H1 (cell line): ENCODE measurements at regions not wholly inside any gene's neighbourhood (a gene's known extent, or its start where the extent isn't known, plus 50 kb on each side); places are given as distances from the start of the nearest gene placed in this dataset.

Experiments used
- CTCF ChIA-PET: fragments of 300-600 bp; sonication (Branson Sonifier 250); formaldehyde crosslinking; loops from one replicate; lab custom pipeline; 2021; ENCODE audit not compliant: partially characterized antibody; lab: Charles Lee
- POLR2A ChIA-PET: fragments of 300-600 bp; sonication (Branson Sonifier 250); formaldehyde crosslinking; loops from one replicate; lab custom pipeline; 2021; ENCODE audit warnings: inconsistent platforms; ENCODE audit not compliant: partially characterized antibody; lab: Charles Lee
- DNase-seq, 2 experiments: peaks; one replicate each; pipeline versions ENCODE4 v3.0.0 to v3.0.0-alpha.2; 2010 to 2022; ENCODE audit warnings: low spot score in 2 of 2, low read depth in 1 of 2, mixed read lengths in 1 of 2
- FAIRE-seq: peaks from 2 replicates; lab custom pipeline; 2011; peaks lifted over from hg19 to GRCh38; lab: Jason Lieb, UNC
- H2AFZ ChIP-seq: 2 replicates; pipeline ENCODE4 v1.8.1; 2012; ENCODE audit warnings: low read length, inconsistent platforms
- H2AK5ac ChIP-seq: 2 replicates; pipeline ENCODE4 v1.6.1; 2013; ENCODE audit warnings: low read depth, low read length
- H2BK120ac ChIP-seq: replicated peaks from 2 replicates; pipeline ENCODE3; 2013; ENCODE audit warnings: low read depth, low read length, inconsistent platforms
- H2BK12ac ChIP-seq: 2 replicates; pipeline ENCODE4 v1.6.1; 2013; ENCODE audit warnings: low read depth, low read length
- H2BK15ac ChIP-seq: 2 replicates; pipeline ENCODE4 v1.6.1; 2013; ENCODE audit warnings: low read length
- H2BK20ac ChIP-seq: 2 replicates; pipeline ENCODE4 v1.6.1; 2013; ENCODE audit warnings: low read length
- H2BK5ac ChIP-seq: 2 replicates; pipeline ENCODE4 v1.6.1; 2013; ENCODE audit warnings: low read depth, low read length
- H3K14ac ChIP-seq: 2 replicates; pipeline ENCODE4 v1.6.1; 2013; ENCODE audit warnings: inconsistent platforms; ENCODE audit not compliant: insufficient read length
- H3K18ac ChIP-seq: 2 replicates; pipeline ENCODE4 v1.6.1; 2013; ENCODE audit warnings: low read length; ENCODE audit errors: extremely low read depth
- H3K23ac ChIP-seq: 2 replicates; pipeline ENCODE4 v1.6.1; 2013; ENCODE audit warnings: inconsistent platforms; ENCODE audit not compliant: insufficient read length
- H3K23me2 ChIP-seq: 2 replicates; pipeline ENCODE4 v1.6.1; 2013; ENCODE audit warnings: low read depth, low read length
- H3K27ac ChIP-seq: 2 replicates; pipeline ENCODE4 v1.6.1; 2011; ENCODE audit warnings: low read depth, low read length, inconsistent platforms
- H3K27me3 ChIP-seq, 4 experiments: replicated peaks in 1 of 4; 1 replicate in 1 of 4; 2 replicates in 3 of 4; pipeline versions ENCODE4 v1.6.1 to v1.8.1; 2011 to 2013; ENCODE audit warnings: low read length in 3 of 4, mild to moderate bottlenecking in 3 of 4, inconsistent platforms in 2 of 4, mixed read lengths in 2 of 4, moderate library complexity in 1 of 4; ENCODE audit not compliant: control insufficient read depth in 3 of 4, insufficient read depth in 3 of 4; ENCODE audit errors: extremely low read depth in 1 of 4
- H3K36me3 ChIP-seq, 4 experiments: 2 replicates each; pipeline versions ENCODE4 v1.6.1 to v1.8.1; 2011 to 2013; ENCODE audit warnings: mild to moderate bottlenecking in 4 of 4, low read length in 3 of 4, moderate library complexity in 2 of 4, control low read depth in 1 of 4, inconsistent platforms in 1 of 4; ENCODE audit not compliant: insufficient read depth in 4 of 4, control insufficient read depth in 2 of 4
- H3K4ac ChIP-seq: replicated peaks from 2 replicates; pipeline ENCODE3; 2013; ENCODE audit warnings: low read length, low read depth, mixed read lengths, inconsistent platforms; ENCODE audit not compliant: insufficient read length
- H3K4me1 ChIP-seq, 4 experiments: replicated peaks in 1 of 4; 1 replicate in 1 of 4; 2 replicates in 3 of 4; pipeline versions ENCODE4 v1.6.1 to v1.8.1; 2011 to 2013; ENCODE audit warnings: low read length in 3 of 4, inconsistent platforms in 2 of 4, mixed read lengths in 1 of 4; ENCODE audit not compliant: insufficient read depth in 4 of 4, control insufficient read depth in 3 of 4
- H3K4me2 ChIP-seq, 2 experiments: 2 replicates each; pipeline versions ENCODE4 v1.6.1 to v1.8.1; 2011 to 2013; ENCODE audit warnings: low read depth in 2 of 2, low read length in 2 of 2, control low read depth in 1 of 2, inconsistent platforms in 1 of 2, mild to moderate bottlenecking in 1 of 2; ENCODE audit not compliant: insufficient read depth in 1 of 2
- H3K4me3 ChIP-seq, 4 experiments: fragments of 200-600, 300-600 bp in 1 of 4; sonication (generic), shearing (Covaris generic), sonication (Bioruptor Twin) in 1 of 4; 2 replicates each; pipeline versions ENCODE4 v1.5.1 to v1.8.1; 2011 to 2016; ENCODE audit warnings: low read length in 4 of 4, low read depth in 3 of 4, control low read depth in 2 of 4, inconsistent platforms in 2 of 4, mild to moderate bottlenecking in 2 of 4, mixed read lengths in 1 of 4, moderate library complexity in 1 of 4; ENCODE audit not compliant: insufficient read depth in 2 of 4; ENCODE audit errors: extremely low read depth in 1 of 4
- H3K56ac ChIP-seq: replicated peaks from 2 replicates; pipeline ENCODE3; 2013; ENCODE audit warnings: low read depth, mild to moderate bottlenecking, mixed read lengths, low read length, inconsistent platforms; ENCODE audit not compliant: insufficient read length
- H3K79me1 ChIP-seq: 2 replicates; pipeline ENCODE4 v1.6.1; 2013; ENCODE audit warnings: low read depth, low read length, control low read depth
- H3K79me2 ChIP-seq, 2 experiments: 2 replicates each; pipeline versions ENCODE4 v1.6.1 to v1.8.1; 2012 to 2013; ENCODE audit warnings: low read length in 2 of 2, mild to moderate bottlenecking in 2 of 2, inconsistent platforms in 1 of 2; ENCODE audit not compliant: insufficient read depth in 2 of 2, control insufficient read depth in 1 of 2
- H3K9ac ChIP-seq, 4 experiments: replicated peaks in 1 of 4; 1 replicate in 1 of 4; 2 replicates in 3 of 4; pipeline versions ENCODE4 v1.6.1 to v1.8.1; 2011 to 2013; ENCODE audit warnings: low read depth in 3 of 4, low read length in 3 of 4, control low read depth in 2 of 4, mild to moderate bottlenecking in 2 of 4, moderate library complexity in 2 of 4, inconsistent platforms in 1 of 4; ENCODE audit errors: extremely low read depth in 1 of 4
- H3K9me3 ChIP-seq, 2 experiments: 2 replicates each; pipeline versions ENCODE4 v1.6.1 to v1.8.1; 2012 to 2013; ENCODE audit warnings: mild to moderate bottlenecking in 2 of 2, moderate library complexity in 2 of 2, control low read depth in 1 of 2, inconsistent platforms in 1 of 2, low read depth in 1 of 2, low read length in 1 of 2, mixed read lengths in 1 of 2; ENCODE audit not compliant: insufficient read depth in 2 of 2
- H4K20me1 ChIP-seq, 2 experiments: replicated peaks in 1 of 2; 2 replicates each; pipeline versions ENCODE3 to v1.8.1; 2011 to 2013; ENCODE audit warnings: inconsistent platforms in 2 of 2, low read length in 2 of 2, mild to moderate bottlenecking in 1 of 2; ENCODE audit not compliant: insufficient read depth in 2 of 2, control insufficient read depth in 1 of 2
- H4K5ac ChIP-seq: 2 replicates; pipeline ENCODE4 v1.6.1; 2013; ENCODE audit warnings: low read length, low read depth, mixed read lengths, inconsistent platforms; ENCODE audit not compliant: insufficient read length
- H4K8ac ChIP-seq: 2 replicates; pipeline ENCODE4 v1.8.0; 2013; ENCODE audit warnings: mild to moderate bottlenecking, moderate library complexity, low read length, inconsistent platforms; ENCODE audit not compliant: insufficient read depth; ENCODE audit errors: extremely low read depth
- H4K91ac ChIP-seq: replicated peaks from 2 replicates; pipeline ENCODE3; 2013; ENCODE audit warnings: low read length, mixed read lengths, inconsistent platforms; ENCODE audit not compliant: insufficient read length
- CEBPB ChIP-seq: IDR thresholded peaks from 2 replicates; pipeline ENCODE4 v1.6.1; 2012; ENCODE audit warnings: low read depth, low read length
- CHD2 ChIP-seq: IDR thresholded peaks from 2 replicates; pipeline ENCODE4 v1.6.1; 2012; ENCODE audit warnings: low read length, improper control_type of control experiment
- CREB1 ChIP-seq: IDR thresholded peaks from 2 replicates; pipeline ENCODE4 v1.6.1; 2012; ENCODE audit warnings: inconsistent platforms
- CTBP2 ChIP-seq: IDR thresholded peaks from 2 replicates; pipeline ENCODE4 v1.7.0; 2011; ENCODE audit warnings: borderline replicate concordance, mild to moderate bottlenecking, moderate library complexity, mixed read lengths, low read length; ENCODE audit not compliant: insufficient read depth, insufficient read length
- E2F6 ChIP-seq: IDR thresholded peaks from 2 replicates; pipeline ENCODE4 v1.6.1; 2012; ENCODE audit warnings: inconsistent platforms
- EP300 ChIP-seq, 2 experiments: IDR thresholded peaks; 1 replicate in 1 of 2; 2 replicates in 1 of 2; pipeline ENCODE4 v1.6.1; 2011 to 2012; ENCODE audit warnings: low read depth in 2 of 2, low read length in 2 of 2, mild to moderate bottlenecking in 2 of 2, borderline replicate concordance in 1 of 2, inconsistent platforms in 1 of 2, moderate library complexity in 1 of 2
- FOSL1 ChIP-seq: IDR thresholded peaks from 2 replicates; pipeline ENCODE4 v1.6.1; 2011; ENCODE audit warnings: mild to moderate bottlenecking, low read depth, low read length, moderate library complexity; ENCODE audit not compliant: insufficient read depth
- HDAC6 ChIP-seq: IDR thresholded peaks from one replicate; pipeline ENCODE4 v1.7.1; 2012; ENCODE audit warnings: low read depth, mild to moderate bottlenecking, inconsistent platforms, low read length, moderate library complexity
- MAFK ChIP-seq: IDR thresholded peaks from 2 replicates; pipeline ENCODE4 v1.6.1; 2012; ENCODE audit warnings: low read depth, mild to moderate bottlenecking, improper control_type of control experiment, low read length
- RFX5 ChIP-seq: IDR thresholded peaks from 2 replicates; pipeline ENCODE4 v1.6.1; 2011; ENCODE audit warnings: low read depth, low read length, improper control_type of control experiment, borderline replicate concordance
- SIRT6 ChIP-seq: IDR thresholded peaks from one replicate; pipeline ENCODE4 v1.7.1; 2012; ENCODE audit warnings: low read length, inconsistent platforms
- SP2 ChIP-seq: IDR thresholded peaks from 2 replicates; pipeline ENCODE4 v1.6.1; 2012; ENCODE audit warnings: mild to moderate bottlenecking, low read length, inconsistent platforms
- SP4 ChIP-seq: IDR thresholded peaks from 2 replicates; pipeline ENCODE4 v1.6.1; 2012; ENCODE audit warnings: low read length, inconsistent platforms
- USF2 ChIP-seq: IDR thresholded peaks from 2 replicates; pipeline ENCODE4 v1.6.1; 2011; ENCODE audit warnings: low read length, improper control_type of control experiment
- WGBS, 2 experiments: shearing (Covaris generic) in 1 of 2; methylation state at CpG; one replicate each; pipeline versions ENCODE4 v1.1.6 to v1.1.7; 2013 to 2015; ENCODE audit warnings: low lambda C conversion rate in 2 of 2, mixed read lengths in 2 of 2, inconsistent platforms in 1 of 2, low coverage in 1 of 2, missing lambda C conversion rate in 1 of 2; ENCODE audit not compliant: insufficient replicate concordance in 2 of 2, insufficient coverage in 1 of 2, insufficient read length in 1 of 2; ENCODE audit errors: extremely low coverage in 1 of 2, missing lambda C conversion rate in 1 of 2; 5-methylcytosine and 5-hydroxymethylcytosine counted together

GRCh38 chr14:101353422-101353821 lies 207.9 kb upstream of the DIO3 start:
- no peak overlapping the region for H2AK5ac ChIP-seq
- ChIA-PET CTCF (no interaction called here), POLR2A (no interaction called here)
- no peaks in the 10 kb centered on the region for H3K4me1 ChIP-seq
- peaks cover 0 to 2% of the 10 kb centered on the region in 2 experiments for H4K20me1 ChIP-seq
- peaks cover 0 to 10% of the 10 kb centered on the region in 2 experiments; a peak in 2 of 4 replicates for H3K9me3 ChIP-seq
- DNase-seq = peak in 1 of 2 experiments; percentile 7
- H3K27me3 ChIP-seq = no peaks in the 10 kb centered on the region
- no peak overlapping the region for H2BK5ac ChIP-seq
- H4K91ac ChIP-seq = no peak overlapping the region
- no peak overlapping the region for H2BK120ac ChIP-seq
- no peak overlapping the region for H3K23ac ChIP-seq
- no peak overlapping the region for H2BK15ac ChIP-seq
- H3K14ac ChIP-seq = no peak overlapping the region
- H4K5ac ChIP-seq = no peak overlapping the region
- no peak for FAIRE-seq
- H3K4me3 ChIP-seq = no peak overlapping the region
- H2BK20ac ChIP-seq = no peak overlapping the region
- no peak overlapping the region for H3K9ac ChIP-seq
- H3K4ac ChIP-seq = no peak overlapping the region
- WGBS, 2 experiments = 77% methylated on average over 2 of the region's 2 CpGs; no CpG with 5 or more reads in 1 of the 2 experiments
- H3K79me2 ChIP-seq = no peaks in the 10 kb centered on the region
- no peaks in the 10 kb centered on the region for H3K36me3 ChIP-seq
- no peak overlapping the region for H4K8ac ChIP-seq
- H3K18ac ChIP-seq = no peak overlapping the region
- no peaks in the 10 kb centered on the region for H3K79me1 ChIP-seq
- H2AFZ ChIP-seq = no peak overlapping the region
- H3K56ac ChIP-seq = no peak overlapping the region
- no peak overlapping the region for H3K27ac ChIP-seq
- H2BK12ac ChIP-seq = no peak overlapping the region
- no peak overlapping the region for H3K4me2 ChIP-seq
- no peaks in the 10 kb centered on the region for H3K23me2 ChIP-seq
- TF ChIP-seq SP4 (no peak), CREB1 (no peak), CTBP2 (no peak), EP300 (IDR thresholded peaks at IDR 0.05; ENCODE audit: borderline replicate concordance in 1 of 2, low read depth in 2 of 2, low read length in 2 of 2) (no peak), CEBPB (no peak), E2F6 (no peak), USF2 (no peak), SP2 (no peak), MAFK (no peak), FOSL1 (no peak), SIRT6 (no peak), CHD2 (no peak), RFX5 (no peak), HDAC6 (no peak)
